OCI-LY1 (cell line): ENCODE measurements at regions not wholly inside any gene's neighbourhood (a gene's known extent, or its start where the extent isn't known, plus 50 kb on each side); places are given as distances from the start of the nearest gene placed in this dataset.

ENCODE experiments used
- EZH2 ChIP-seq: fragments of 200-600 bp; sonication (generic), shearing (Covaris generic); IDR thresholded peaks from 2 replicates; pipeline ENCODE4 v1.8.0; 2017; ENCODE audit warnings: borderline replicate concordance, mixed run types, mild to moderate bottlenecking, antibody characterized with exemption, low read length, moderate library complexity, mixed read lengths
- TF ChIP-seq, protein P1 (sequence below): fragments of 200-600 bp; sonication (generic), shearing (Covaris generic); IDR thresholded peaks from 2 replicates; pipeline ENCODE4 v1.5.1; 2017; ENCODE audit warnings: mild to moderate bottlenecking, antibody characterized with exemption, low read length, moderate library complexity, mixed read lengths

GRCh38 chr13:79802389-79803085 is 321.6 kb downstream of the NDFIP2 start:
- TF ChIP-seq, protein P1, sequence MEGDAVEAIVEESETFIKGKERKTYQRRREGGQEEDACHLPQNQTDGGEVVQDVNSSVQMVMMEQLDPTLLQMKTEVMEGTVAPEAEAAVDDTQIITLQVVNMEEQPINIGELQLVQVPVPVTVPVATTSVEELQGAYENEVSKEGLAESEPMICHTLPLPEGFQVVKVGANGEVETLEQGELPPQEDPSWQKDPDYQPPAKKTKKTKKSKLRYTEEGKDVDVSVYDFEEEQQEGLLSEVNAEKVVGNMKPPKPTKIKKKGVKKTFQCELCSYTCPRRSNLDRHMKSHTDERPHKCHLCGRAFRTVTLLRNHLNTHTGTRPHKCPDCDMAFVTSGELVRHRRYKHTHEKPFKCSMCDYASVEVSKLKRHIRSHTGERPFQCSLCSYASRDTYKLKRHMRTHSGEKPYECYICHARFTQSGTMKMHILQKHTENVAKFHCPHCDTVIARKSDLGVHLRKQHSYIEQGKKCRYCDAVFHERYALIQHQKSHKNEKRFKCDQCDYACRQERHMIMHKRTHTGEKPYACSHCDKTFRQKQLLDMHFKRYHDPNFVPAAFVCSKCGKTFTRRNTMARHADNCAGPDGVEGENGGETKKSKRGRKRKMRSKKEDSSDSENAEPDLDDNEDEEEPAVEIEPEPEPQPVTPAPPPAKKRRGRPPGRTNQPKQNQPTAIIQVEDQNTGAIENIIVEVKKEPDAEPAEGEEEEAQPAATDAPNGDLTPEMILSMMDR, result no peak
- no peak for TF ChIP-seq EZH2
